Uterus (tissue), 3 donors: ENCODE measurements at regions not wholly inside any gene's neighbourhood (a gene's known extent, or its start where the extent isn't known, plus 50 kb on each side); places are given as distances from the start of the nearest gene placed in this dataset.

Source experiments
- DNase-seq, 2 donors: peaks; one replicate each; pipeline ENCODE4 v3.0.0-alpha.2; 2019 to 2020
- H3K27ac ChIP-seq, 2 donors: fragments of 200-600 bp; sonication (generic); 1 replicate in 1 of 2; 2 replicates in 1 of 2; pipeline ENCODE4 v1.5.1; 2016 to 2018
- H3K27me3 ChIP-seq, 2 donors: fragments of 200-600 bp; sonication (generic); one replicate each; pipeline ENCODE4 v1.5.1; 2018 to 2019; ENCODE audit warnings: control low read depth in 1 of 2
- H3K36me3 ChIP-seq, 2 donors: fragments of 200-600 bp; sonication (generic); one replicate each; pipeline ENCODE4 v1.5.1; 2019; ENCODE audit warnings: control low read depth in 1 of 2
- H3K4me1 ChIP-seq, 2 donors: fragments of 200-600 bp; sonication (generic); one replicate each; pipeline ENCODE4 v1.5.1; 2018 to 2019; ENCODE audit warnings: control low read depth in 1 of 2
- H3K4me3 ChIP-seq, 2 donors: fragments of 200-600 bp; sonication (generic); 1 replicate in 1 of 2; 2 replicates in 1 of 2; pipeline ENCODE4 v1.5.1; 2018 to 2019; ENCODE audit warnings: mild to moderate bottlenecking in 1 of 2
- H3K9me3 ChIP-seq, 2 donors: fragments of 200-600 bp; sonication (generic); one replicate each; pipeline ENCODE4 v1.5.1; 2019; ENCODE audit warnings: control low read depth in 1 of 2
- CTCF ChIP-seq, 4 experiments: fragments of 200-600 bp in 2 of 4; fragments of 450-650 bp in 2 of 4; sonication (generic) in 2 of 4; IDR thresholded peaks; one replicate each; pipeline ENCODE4 v1.5.1; 2016 to 2019; ENCODE audit warnings: antibody characterized with exemption in 4 of 4, mild to moderate bottlenecking in 2 of 4, moderate library complexity in 1 of 4
- POLR2A ChIP-seq, 2 donors: fragments of 450-650 bp; IDR thresholded peaks; one replicate each; pipeline ENCODE4 v1.6.1; 2016; ENCODE audit warnings: antibody characterized with exemption in 2 of 2, mild to moderate bottlenecking in 1 of 2, moderate library complexity in 1 of 2
- intact Hi-C: fragments of 100-400 bp; cut with DNase I; formaldehyde crosslinking; loops from one replicate; pipeline ENCODE4 v1.15.1; 2023; ENCODE audit warnings: low total_unique reads
- donor health status: DM: yes; HTN: yes; CAD: no.

- intact Hi-C loops: no loop called here
- no peak for DNase-seq
- TF ChIP-seq CTCF (IDR thresholded peaks at IDR 0.05) (no peak), POLR2A (IDR thresholded peaks at IDR 0.05) (no peak)
- Histone ChIP-seq H3K27ac (no peak overlapping the region), H3K4me1 (no peaks in the 10 kb centered on the region), H3K9me3 (no peaks in the 10 kb centered on the region), H3K4me3 (no peak overlapping the region), H3K36me3 (no peaks in the 10 kb centered on the region), H3K27me3 (no peaks in the 10 kb centered on the region)
Measured at GRCh38 chr10:117736655-117737054, 194.1 kb downstream of the EMX2 start.

GRCh38 chr10:117740088-117740487 is 197.5 kb downstream of the EMX2 start:
- Histone ChIP-seq H3K9me3 (no peaks in the 10 kb centered on the region), H3K27me3 (no peaks in the 10 kb centered on the region), H3K27ac (no peak overlapping the region), H3K36me3 (no peaks in the 10 kb centered on the region), H3K4me3 (no peak overlapping the region), H3K4me1 (no peaks in the 10 kb centered on the region)
- intact Hi-C loops: no loop called here
- DNase-seq: no peak
- no peak for TF ChIP-seq POLR2A (IDR thresholded peaks at IDR 0.05)
- TF ChIP-seq CTCF (IDR thresholded peaks at IDR 0.05): no peak

GRCh38 chr10:117740691-117741222 is 198.2 kb downstream of the EMX2 start:
- no peaks in the 10 kb centered on the region for H3K4me1 ChIP-seq
- H3K27me3 ChIP-seq: no peaks in the 10 kb centered on the region
- no peak overlapping the region for H3K4me3 ChIP-seq
- intact Hi-C loops: no loop called here
- no peak overlapping the region for H3K27ac ChIP-seq
- no peak for DNase-seq
- no peaks in the 10 kb centered on the region for H3K36me3 ChIP-seq
- TF ChIP-seq POLR2A (IDR thresholded peaks at IDR 0.05) (no peak), CTCF (IDR thresholded peaks at IDR 0.05) (no peak)
- H3K9me3 ChIP-seq: no peaks in the 10 kb centered on the region

GRCh38 chr10:117741524-117741923 is 199.0 kb downstream of the EMX2 start:
- no peak overlapping the region for H3K4me3 ChIP-seq
- H3K4me1 ChIP-seq: no peaks in the 10 kb centered on the region
- no peaks in the 10 kb centered on the region for H3K27me3 ChIP-seq
- no peak overlapping the region for H3K27ac ChIP-seq
- no peaks in the 10 kb centered on the region for H3K36me3 ChIP-seq
- no peak for DNase-seq
- intact Hi-C loops: no loop called here
- no peak for TF ChIP-seq POLR2A (IDR thresholded peaks at IDR 0.05)
- TF ChIP-seq CTCF (IDR thresholded peaks at IDR 0.05): no peak
- H3K9me3 ChIP-seq: no peaks in the 10 kb centered on the region

GRCh38 chr10:117743509-117743908 is 201.0 kb downstream of the EMX2 start:
- H3K27ac ChIP-seq: no peak overlapping the region
- no peak for TF ChIP-seq POLR2A (IDR thresholded peaks at IDR 0.05)
- TF ChIP-seq CTCF (IDR thresholded peaks at IDR 0.05): no peak
- intact Hi-C loops: no loop called here

More at GRCh38 chr10:117743509-117743908, 201.0 kb downstream of the EMX2 start:
- H3K27me3 ChIP-seq: no peaks in the 10 kb centered on the region
- H3K36me3 ChIP-seq: no peaks in the 10 kb centered on the region
- no peaks in the 10 kb centered on the region for H3K9me3 ChIP-seq
- H3K4me3 ChIP-seq: no peak overlapping the region
- H3K4me1 ChIP-seq: no peaks in the 10 kb centered on the region
- no peak for DNase-seq
